ENCODE measurements at regions not wholly inside any gene's neighbourhood (a gene's known extent, or its start where the extent isn't known, plus 50 kb on each side); places are given as distances from the start of the nearest gene placed in this dataset.

DNA sequence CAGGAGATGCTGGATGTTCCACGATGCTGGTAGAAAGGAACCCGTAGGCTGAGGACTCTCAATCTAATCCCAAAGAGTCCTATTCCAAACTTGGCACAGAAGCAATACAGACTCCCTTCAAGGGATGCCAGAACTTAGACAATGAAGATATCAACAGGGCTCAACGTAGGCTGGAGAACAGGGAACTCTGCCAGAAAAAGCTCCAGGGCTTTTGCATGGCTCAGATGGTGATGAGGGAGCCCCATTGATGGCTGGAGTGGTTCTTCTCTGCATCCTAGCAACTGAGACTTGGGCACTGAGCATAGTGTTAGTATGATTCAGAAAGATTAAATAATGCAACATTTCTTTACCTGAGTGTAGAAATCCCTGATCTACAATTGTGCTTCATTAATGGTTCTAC, 117.2 kb upstream of the NCK2 start:
- H3K9me3 ChIP-seq (ENCODE audit: control insufficient read depth, insufficient read depth, low read length): no peaks in the 10 kb centered on the region
- H3K79me2 ChIP-seq (ENCODE audit: control insufficient read depth, low read length): no peaks in the 10 kb centered on the region
- H3K4me2 ChIP-seq (ENCODE audit: low read length): no peak overlapping the region
- peaks cover 15% of the 10 kb centered on the region for H3K27me3 ChIP-seq (ENCODE audit: control insufficient read depth, low read length)
- H3K4me3 ChIP-seq (ENCODE audit: low read length): no peak overlapping the region
- no peaks in the 10 kb centered on the region for H3K9me2 ChIP-seq (replicated peaks; ENCODE audit: control insufficient read depth, low read length)
- no peaks in the 10 kb centered on the region for H3F3A ChIP-seq (ENCODE audit: control insufficient read depth, insufficient read depth)
- no peak for TF ChIP-seq EZH2phosphoT487 (IDR thresholded peaks at IDR 0.05; ENCODE audit: borderline replicate concordance, low read length)
- TF ChIP-seq, protein P1, sequence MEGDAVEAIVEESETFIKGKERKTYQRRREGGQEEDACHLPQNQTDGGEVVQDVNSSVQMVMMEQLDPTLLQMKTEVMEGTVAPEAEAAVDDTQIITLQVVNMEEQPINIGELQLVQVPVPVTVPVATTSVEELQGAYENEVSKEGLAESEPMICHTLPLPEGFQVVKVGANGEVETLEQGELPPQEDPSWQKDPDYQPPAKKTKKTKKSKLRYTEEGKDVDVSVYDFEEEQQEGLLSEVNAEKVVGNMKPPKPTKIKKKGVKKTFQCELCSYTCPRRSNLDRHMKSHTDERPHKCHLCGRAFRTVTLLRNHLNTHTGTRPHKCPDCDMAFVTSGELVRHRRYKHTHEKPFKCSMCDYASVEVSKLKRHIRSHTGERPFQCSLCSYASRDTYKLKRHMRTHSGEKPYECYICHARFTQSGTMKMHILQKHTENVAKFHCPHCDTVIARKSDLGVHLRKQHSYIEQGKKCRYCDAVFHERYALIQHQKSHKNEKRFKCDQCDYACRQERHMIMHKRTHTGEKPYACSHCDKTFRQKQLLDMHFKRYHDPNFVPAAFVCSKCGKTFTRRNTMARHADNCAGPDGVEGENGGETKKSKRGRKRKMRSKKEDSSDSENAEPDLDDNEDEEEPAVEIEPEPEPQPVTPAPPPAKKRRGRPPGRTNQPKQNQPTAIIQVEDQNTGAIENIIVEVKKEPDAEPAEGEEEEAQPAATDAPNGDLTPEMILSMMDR (IDR thresholded peaks at IDR 0.05; ENCODE audit: low read depth, low read length, poor library complexity, severe bottlenecking): no peak
- no peaks in the 10 kb centered on the region for H3K4me1 ChIP-seq (ENCODE audit: control insufficient read depth, low read length)
- no peaks in the 10 kb centered on the region for H3K36me3 ChIP-seq (ENCODE audit: control insufficient read depth, low read length)
- no peak overlapping the region for H3K27ac ChIP-seq (ENCODE audit: low read depth, low read length)
- H4K20me1 ChIP-seq (ENCODE audit: control insufficient read depth, insufficient read depth, low read depth, low read length): no peaks in the 10 kb centered on the region

GRCh38 chr2:105626966-105627340, 117.8 kb upstream of the NCK2 start:
- Histone ChIP-seq H3K27ac (ENCODE audit: low read depth, low read length) (no peak overlapping the region), H3K27me3 (ENCODE audit: control insufficient read depth, low read length) (peaks cover 15% of the 10 kb centered on the region), H3K4me2 (ENCODE audit: low read length) (no peak overlapping the region), H3K9me2 (replicated peaks; ENCODE audit: control insufficient read depth, low read length) (no peaks in the 10 kb centered on the region), H3K79me2 (ENCODE audit: control insufficient read depth, low read length) (no peaks in the 10 kb centered on the region), H3K36me3 (ENCODE audit: control insufficient read depth, low read length) (no peaks in the 10 kb centered on the region), H3K9me3 (ENCODE audit: control insufficient read depth, insufficient read depth, low read length) (no peaks in the 10 kb centered on the region), H4K20me1 (ENCODE audit: control insufficient read depth, insufficient read depth, low read depth, low read length) (no peaks in the 10 kb centered on the region), H3K4me3 (ENCODE audit: low read length) (no peak overlapping the region), H3F3A (ENCODE audit: control insufficient read depth, insufficient read depth) (no peaks in the 10 kb centered on the region), H3K4me1 (ENCODE audit: control insufficient read depth, low read length) (no peaks in the 10 kb centered on the region)
- TF ChIP-seq, protein P1 (IDR thresholded peaks at IDR 0.05; ENCODE audit: low read depth, low read length, poor library complexity, severe bottlenecking): no peak
- TF ChIP-seq EZH2phosphoT487 (IDR thresholded peaks at IDR 0.05; ENCODE audit: borderline replicate concordance, low read length): no peak

DNA sequence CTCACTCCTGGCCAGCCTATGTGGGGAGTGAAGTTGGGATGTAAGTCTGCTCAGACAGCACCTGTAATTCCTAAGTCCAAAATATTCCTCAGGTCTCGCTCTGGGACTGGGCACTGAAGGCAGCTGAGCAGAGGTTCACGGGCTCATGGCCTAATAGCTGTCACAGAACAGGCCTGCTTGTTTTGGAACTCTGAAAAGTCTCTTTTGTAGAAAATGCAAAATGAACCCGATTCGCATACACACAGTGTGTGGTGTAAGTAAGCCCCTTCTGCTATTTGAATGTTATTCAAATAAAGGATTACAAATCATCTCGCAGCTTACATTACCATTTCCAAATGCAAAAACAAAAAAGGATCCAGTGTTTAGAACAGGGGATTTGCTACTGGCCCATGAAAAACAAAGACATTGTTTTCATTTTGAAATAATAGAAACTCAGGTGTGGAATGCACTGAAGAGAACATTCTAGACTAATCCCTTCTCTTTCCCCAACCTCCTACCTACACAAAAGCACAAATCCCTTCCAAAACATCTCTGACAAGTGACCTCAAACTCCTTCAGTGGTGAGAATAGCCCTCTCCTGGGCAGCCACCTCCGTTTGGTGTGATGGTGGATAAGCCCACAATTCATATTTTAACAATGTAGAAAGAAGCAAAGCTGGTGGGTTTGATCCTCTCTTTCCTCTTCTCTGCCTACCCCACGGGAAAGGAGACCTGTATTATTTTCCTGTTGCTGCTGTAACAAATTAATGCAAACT, 118.3 kb upstream of the NCK2 start:
- Histone ChIP-seq H3K4me1 (ENCODE audit: control insufficient read depth, low read length) (no peaks in the 10 kb centered on the region), H3K36me3 (ENCODE audit: control insufficient read depth, low read length) (no peaks in the 10 kb centered on the region), H4K20me1 (ENCODE audit: control insufficient read depth, insufficient read depth, low read depth, low read length) (no peaks in the 10 kb centered on the region), H3K27ac (ENCODE audit: low read depth, low read length) (no peak overlapping the region), H3K4me2 (ENCODE audit: low read length) (no peak overlapping the region), H3K9me2 (replicated peaks; ENCODE audit: control insufficient read depth, low read length) (no peaks in the 10 kb centered on the region), H3K9me3 (ENCODE audit: control insufficient read depth, insufficient read depth, low read length) (no peaks in the 10 kb centered on the region), H3F3A (ENCODE audit: control insufficient read depth, insufficient read depth) (no peaks in the 10 kb centered on the region), H3K27me3 (ENCODE audit: control insufficient read depth, low read length) (peaks cover 12% of the 10 kb centered on the region), H3K4me3 (ENCODE audit: low read length) (no peak overlapping the region), H3K79me2 (ENCODE audit: control insufficient read depth, low read length) (no peaks in the 10 kb centered on the region)
- TF ChIP-seq, protein P1 (IDR thresholded peaks at IDR 0.05; ENCODE audit: low read depth, low read length, poor library complexity, severe bottlenecking): no peak

All from DOHH2 (cell line).